ENCODE measurements at regions not wholly inside any gene's neighbourhood (a gene's known extent, or its start where the extent isn't known, plus 50 kb on each side); places are given as distances from the start of the nearest gene placed in this dataset.

DNA sequence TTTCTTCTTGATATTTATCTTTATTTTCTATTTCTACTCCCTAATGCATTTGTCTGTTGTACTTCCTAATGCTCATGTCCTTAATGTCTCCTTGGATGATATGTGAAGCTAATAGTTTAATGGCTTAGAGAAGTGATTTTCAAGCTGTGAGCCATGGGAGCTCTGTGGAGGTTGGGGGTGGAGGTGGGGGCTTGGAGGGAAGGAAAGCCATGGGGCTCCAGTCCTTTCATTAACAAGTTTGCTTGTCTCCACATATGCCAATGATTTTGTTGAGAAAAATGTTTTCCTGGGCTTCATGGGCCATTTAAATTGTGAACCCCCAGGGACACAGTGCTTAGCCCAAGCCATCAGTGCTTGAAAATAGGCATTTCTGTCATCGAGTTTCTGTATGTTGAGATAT, 264.1 kb downstream of the SCG2 start:
- no peak for ATAC-seq
- ChIA-PET POLR2A (ENCODE audit: unreplicated experiment) (no interaction called here), CTCF (no interaction called here)
- H3K27ac ChIP-seq (ENCODE audit: low read length): no peak overlapping the region
- H3K4me3 ChIP-seq (ENCODE audit: low read length): no peak overlapping the region
- intact Hi-C loops (cut with micrococcal nuclease): no loop called here
- no peaks in the 10 kb centered on the region for H3K9me3 ChIP-seq (ENCODE audit: low read length)
- TF ChIP-seq EZH2 (IDR thresholded peaks at IDR 0.05; ENCODE audit: low read length, unreplicated experiment): no peak
- TF ChIP-seq EZH2phosphoT487 (IDR thresholded peaks at IDR 0.05; ENCODE audit: borderline replicate concordance, low read length): no peak
- TF ChIP-seq, protein P1, sequence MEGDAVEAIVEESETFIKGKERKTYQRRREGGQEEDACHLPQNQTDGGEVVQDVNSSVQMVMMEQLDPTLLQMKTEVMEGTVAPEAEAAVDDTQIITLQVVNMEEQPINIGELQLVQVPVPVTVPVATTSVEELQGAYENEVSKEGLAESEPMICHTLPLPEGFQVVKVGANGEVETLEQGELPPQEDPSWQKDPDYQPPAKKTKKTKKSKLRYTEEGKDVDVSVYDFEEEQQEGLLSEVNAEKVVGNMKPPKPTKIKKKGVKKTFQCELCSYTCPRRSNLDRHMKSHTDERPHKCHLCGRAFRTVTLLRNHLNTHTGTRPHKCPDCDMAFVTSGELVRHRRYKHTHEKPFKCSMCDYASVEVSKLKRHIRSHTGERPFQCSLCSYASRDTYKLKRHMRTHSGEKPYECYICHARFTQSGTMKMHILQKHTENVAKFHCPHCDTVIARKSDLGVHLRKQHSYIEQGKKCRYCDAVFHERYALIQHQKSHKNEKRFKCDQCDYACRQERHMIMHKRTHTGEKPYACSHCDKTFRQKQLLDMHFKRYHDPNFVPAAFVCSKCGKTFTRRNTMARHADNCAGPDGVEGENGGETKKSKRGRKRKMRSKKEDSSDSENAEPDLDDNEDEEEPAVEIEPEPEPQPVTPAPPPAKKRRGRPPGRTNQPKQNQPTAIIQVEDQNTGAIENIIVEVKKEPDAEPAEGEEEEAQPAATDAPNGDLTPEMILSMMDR (conservative IDR thresholded peaks at IDR 0.05; ENCODE audit: low read depth, low read length): no peak
- H3K4me1 ChIP-seq (ENCODE audit: insufficient read depth, low read length): no peaks in the 10 kb centered on the region
- no peak overlapping the region for H3K9ac ChIP-seq (ENCODE audit: low read length)
- BruUV-seq (replicated peaks): no TSS peak
- H3K36me3 ChIP-seq (ENCODE audit: low read depth, low read length): no peaks in the 10 kb centered on the region
- no peaks in the 10 kb centered on the region for H3K79me2 ChIP-seq (ENCODE audit: low read length)
- no peak overlapping the region for H3K4me2 ChIP-seq (ENCODE audit: low read length)
- peaks cover 29% of the 10 kb centered on the region for H3K27me3 ChIP-seq (ENCODE audit: low read length)
- H2AFZ ChIP-seq (ENCODE audit: low read length): no peak overlapping the region
- no peaks in the 10 kb centered on the region for H3F3A ChIP-seq (ENCODE audit: low read length, unreplicated experiment)
- H4K20me1 ChIP-seq (ENCODE audit: low read length): no peaks in the 10 kb centered on the region
- H3K9me2 ChIP-seq (replicated peaks; ENCODE audit: low read length): no peaks in the 10 kb centered on the region
- no peak for DNase-seq

DNA sequence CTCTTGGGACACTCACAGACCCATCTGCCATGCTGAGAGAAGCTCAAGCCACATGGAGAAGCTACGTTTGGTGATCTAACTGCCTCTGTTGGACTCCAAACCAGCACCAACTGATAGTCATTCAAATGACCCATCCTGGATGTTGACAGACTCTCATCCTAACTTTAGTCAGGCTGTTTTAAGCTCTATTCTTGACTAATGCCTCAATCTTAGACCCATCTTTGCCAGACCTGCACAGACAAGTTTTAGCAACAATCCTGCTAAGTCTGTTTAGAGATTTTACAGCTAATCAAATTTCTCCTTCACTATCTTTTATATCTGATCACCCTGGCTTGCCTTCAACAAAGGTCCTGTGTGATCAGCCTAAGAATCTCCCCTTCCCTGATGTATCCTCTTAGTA, 245.1 kb downstream of the SCG2 start:
- DNase-seq: no peak

DNA sequence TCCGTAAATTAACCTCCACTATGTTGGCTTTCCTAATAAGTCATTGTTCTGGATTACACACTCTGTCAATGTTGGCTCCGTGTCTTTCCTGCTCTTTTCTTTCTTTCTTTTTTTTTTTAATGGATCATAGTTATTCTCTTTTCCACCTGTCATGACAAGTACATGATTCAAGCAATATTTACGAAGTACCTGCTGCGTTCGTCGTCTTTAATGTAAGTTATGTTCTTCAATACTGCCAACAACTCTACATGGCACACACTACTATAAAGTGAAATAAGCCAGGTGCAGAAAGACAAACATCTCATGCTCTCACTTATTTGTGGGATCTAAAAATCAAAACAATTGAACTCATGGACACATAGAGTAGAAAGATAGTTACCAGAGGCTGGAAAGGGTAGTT, 239.1 kb downstream of the SCG2 start:
- ChIA-PET POLR2A (ENCODE audit: unreplicated experiment) (no interaction called here), CTCF (no interaction called here)
- no peak for DNase-seq
- Histone ChIP-seq H4K20me1 (ENCODE audit: low read length) (no peaks in the 10 kb centered on the region), H3K9me2 (replicated peaks; ENCODE audit: low read length) (no peaks in the 10 kb centered on the region), H3K4me2 (ENCODE audit: low read length) (no peak overlapping the region), H3K27me3 (ENCODE audit: low read length) (peaks cover 64% of the 10 kb centered on the region), H3K4me3 (ENCODE audit: low read length) (no peak overlapping the region), H3K36me3 (ENCODE audit: low read depth, low read length) (no peaks in the 10 kb centered on the region), H3K9me3 (ENCODE audit: low read length) (no peaks in the 10 kb centered on the region), H2AFZ (ENCODE audit: low read length) (no peak overlapping the region), H3K9ac (ENCODE audit: low read length) (no peak overlapping the region), H3K27ac (ENCODE audit: low read length) (no peak overlapping the region), H3F3A (ENCODE audit: low read length, unreplicated experiment) (no peaks in the 10 kb centered on the region), H3K79me2 (ENCODE audit: low read length) (no peaks in the 10 kb centered on the region), H3K4me1 (ENCODE audit: insufficient read depth, low read length) (no peaks in the 10 kb centered on the region)
- no peak for ATAC-seq
- TF ChIP-seq EZH2phosphoT487 (IDR thresholded peaks at IDR 0.05; ENCODE audit: borderline replicate concordance, low read length): no peak
- TF ChIP-seq, protein P1 (conservative IDR thresholded peaks at IDR 0.05; ENCODE audit: low read depth, low read length): no peak
- no peak for TF ChIP-seq EZH2 (IDR thresholded peaks at IDR 0.05; ENCODE audit: low read length, unreplicated experiment)
- BruUV-seq (replicated peaks): no TSS peak
- intact Hi-C loops (cut with micrococcal nuclease): no loop called here

More for the DNA sequence above, 245.1 kb downstream of the SCG2 start:
- Histone ChIP-seq H3K9ac (ENCODE audit: low read length) (no peak overlapping the region), H3K9me2 (replicated peaks; ENCODE audit: low read length) (no peaks in the 10 kb centered on the region), H3K79me2 (ENCODE audit: low read length) (no peaks in the 10 kb centered on the region), H3K36me3 (ENCODE audit: low read depth, low read length) (no peaks in the 10 kb centered on the region), H3F3A (ENCODE audit: low read length, unreplicated experiment) (no peaks in the 10 kb centered on the region), H3K9me3 (ENCODE audit: low read length) (no peaks in the 10 kb centered on the region), H3K27me3 (ENCODE audit: low read length) (peaks cover 16% of the 10 kb centered on the region; the same call in 1 of the 2 replicates), H4K20me1 (ENCODE audit: low read length) (no peaks in the 10 kb centered on the region), H3K4me1 (ENCODE audit: insufficient read depth, low read length) (no peaks in the 10 kb centered on the region), H3K27ac (ENCODE audit: low read length) (no peak overlapping the region), H3K4me2 (ENCODE audit: low read length) (no peak overlapping the region), H3K4me3 (ENCODE audit: low read length) (no peak overlapping the region), H2AFZ (ENCODE audit: low read length) (no peak overlapping the region)
- ATAC-seq: no peak
- ChIA-PET POLR2A (ENCODE audit: unreplicated experiment) (no interaction called here), CTCF (no interaction called here)
- BruUV-seq (replicated peaks): no TSS peak
- intact Hi-C loops (cut with micrococcal nuclease): no loop called here
- TF ChIP-seq EZH2 (IDR thresholded peaks at IDR 0.05; ENCODE audit: low read length, unreplicated experiment) (no peak), EZH2phosphoT487 (IDR thresholded peaks at IDR 0.05; ENCODE audit: borderline replicate concordance, low read length) (no peak)
- TF ChIP-seq, protein P1 (conservative IDR thresholded peaks at IDR 0.05; ENCODE audit: low read depth, low read length): no peak

Measured in PC-3 (cell line).